H1 (cell line): ENCODE measurements at regions not wholly inside any gene's neighbourhood (a gene's known extent, or its start where the extent isn't known, plus 50 kb on each side); places are given as distances from the start of the nearest gene placed in this dataset.

Source experiments
- CHD1 ChIP-seq: IDR thresholded peaks from 2 replicates; pipeline ENCODE4 v1.6.1; 2012; ENCODE audit warnings: low read depth, low read length, improper control_type of control experiment
- CHD7 ChIP-seq: fragments of 300-600 bp; sonication (generic); IDR thresholded peaks from 2 replicates; pipeline ENCODE4 v1.7.1; 2012; ENCODE audit warnings: low read length, moderate library complexity, mild to moderate bottlenecking, inconsistent platforms; ENCODE audit not compliant: insufficient replicate concordance
- JUND ChIP-seq: IDR thresholded peaks from 2 replicates; pipeline ENCODE4 v1.6.1; 2011; ENCODE audit warnings: mild to moderate bottlenecking, improper control_type of control experiment, low read length
- KDM4A ChIP-seq: IDR thresholded peaks from one replicate; pipeline ENCODE4 v1.7.1; 2012; ENCODE audit warnings: low read depth, mild to moderate bottlenecking, moderate library complexity, low read length, inconsistent platforms; ENCODE audit not compliant: severe bottlenecking
- NRF1 ChIP-seq: IDR thresholded peaks from 2 replicates; pipeline ENCODE4 v1.6.1; 2011; ENCODE audit warnings: mild to moderate bottlenecking, low read depth, low read length, improper control_type of control experiment
- RBBP5 ChIP-seq: IDR thresholded peaks from 2 replicates; pipeline ENCODE4 v1.7.1; 2012; ENCODE audit warnings: low read depth, mild to moderate bottlenecking, inconsistent platforms, low read length, moderate library complexity, borderline replicate concordance
- SP1 ChIP-seq: IDR thresholded peaks from 2 replicates; pipeline ENCODE4 v1.6.1; 2011; ENCODE audit warnings: low read depth, low read length
- TAF1 ChIP-seq: IDR thresholded peaks from 2 replicates; pipeline ENCODE4 v1.6.1; 2011; ENCODE audit warnings: mild to moderate bottlenecking, low read depth, low read length
- TCF12 ChIP-seq: IDR thresholded peaks from 2 replicates; pipeline ENCODE4 v1.6.1; 2011; ENCODE audit warnings: low read depth, mild to moderate bottlenecking, low read length
- TEAD4 ChIP-seq: IDR thresholded peaks from 2 replicates; pipeline ENCODE4 v1.6.1; 2012; ENCODE audit warnings: low read depth, low read length, inconsistent platforms, mixed read lengths

GRCh38 chr1:90334137-90334536 lies 339.2 kb downstream of the ZNF326 start (continued):
- TF ChIP-seq KDM4A = no peak
- no peak for TF ChIP-seq TCF12
- TF ChIP-seq TAF1 = no peak
- no peak for TF ChIP-seq NRF1
- no peak for TF ChIP-seq CHD7
- TF ChIP-seq RBBP5 = no peak
- TF ChIP-seq SP1 = no peak
- no peak for TF ChIP-seq TEAD4
- TF ChIP-seq CHD1 = no peak
- no peak for TF ChIP-seq JUND
